ENCODE measurements at regions not wholly inside any gene's neighbourhood (a gene's known extent, or its start where the extent isn't known, plus 50 kb on each side); places are given as distances from the start of the nearest gene placed in this dataset.

DNA sequence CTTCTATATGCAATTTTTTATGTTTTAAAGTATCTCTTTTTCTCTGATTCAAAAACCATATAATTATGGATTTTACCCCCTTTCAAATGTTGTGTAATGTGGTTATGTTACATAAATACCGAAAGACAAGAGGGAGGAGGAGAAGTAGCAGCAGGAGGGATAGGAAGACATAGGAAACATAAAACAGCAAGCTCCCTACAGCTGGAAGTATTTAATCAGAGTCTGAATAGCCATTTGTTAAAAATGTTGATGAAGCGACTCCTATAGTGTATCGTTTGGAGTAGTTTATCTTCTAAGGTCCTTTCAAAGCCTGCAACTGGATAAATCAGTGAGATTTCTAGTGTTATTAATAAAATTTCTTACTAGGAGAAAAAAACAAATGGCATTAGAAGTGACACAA, 598.1 kb upstream of the GOLIM4 start:
- H3K36me3 ChIP-seq (ENCODE audit: insufficient read depth, low read length), result no peaks in the 10 kb centered on the region
- H3K27ac ChIP-seq (ENCODE audit: low read depth, low read length), result no peak overlapping the region

DNA sequence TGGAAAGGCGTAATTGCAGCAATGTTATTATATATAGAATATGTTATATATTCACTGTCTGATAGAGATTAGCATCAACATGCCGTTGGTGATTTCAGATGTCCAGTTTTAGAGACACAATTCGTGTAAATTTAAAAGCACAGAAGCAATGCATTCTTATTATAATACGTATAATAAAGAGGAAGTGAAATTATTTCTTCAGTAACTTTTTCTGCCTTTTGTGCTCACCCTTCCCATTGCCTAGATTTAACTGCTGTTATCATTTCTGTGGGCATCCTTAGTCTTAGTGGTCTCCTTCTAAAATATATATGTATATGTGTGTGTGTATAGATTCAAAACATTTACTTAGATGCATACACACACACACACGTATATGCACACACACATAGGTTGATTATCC, 592.5 kb upstream of the GOLIM4 start:
- DNase-seq (ENCODE audit: insufficient read length, low spot score, missing footprints), result no peak
- H3K4me2 ChIP-seq (ENCODE audit: insufficient read depth, low read length), result no peak overlapping the region
- H2AFZ ChIP-seq (ENCODE audit: low read length), result no peak overlapping the region
- no peak overlapping the region for H3K4me3 ChIP-seq (ENCODE audit: insufficient read depth, low read length)
- no peaks in the 10 kb centered on the region for H3K79me2 ChIP-seq (ENCODE audit: insufficient read depth, low read length)
- no peaks in the 10 kb centered on the region for H3K4me1 ChIP-seq (ENCODE audit: insufficient read depth, low read length)
- no peaks in the 10 kb centered on the region for H4K20me1 ChIP-seq (ENCODE audit: insufficient read depth, low read length)
- no peaks in the 10 kb centered on the region for H3K9me3 ChIP-seq (ENCODE audit: low read depth, low read length)
- no peaks in the 10 kb centered on the region for H3K27me3 ChIP-seq (ENCODE audit: insufficient read depth, low read length)
- H3K27ac ChIP-seq (ENCODE audit: low read depth, low read length), result no peak overlapping the region
- TF ChIP-seq, protein P1, sequence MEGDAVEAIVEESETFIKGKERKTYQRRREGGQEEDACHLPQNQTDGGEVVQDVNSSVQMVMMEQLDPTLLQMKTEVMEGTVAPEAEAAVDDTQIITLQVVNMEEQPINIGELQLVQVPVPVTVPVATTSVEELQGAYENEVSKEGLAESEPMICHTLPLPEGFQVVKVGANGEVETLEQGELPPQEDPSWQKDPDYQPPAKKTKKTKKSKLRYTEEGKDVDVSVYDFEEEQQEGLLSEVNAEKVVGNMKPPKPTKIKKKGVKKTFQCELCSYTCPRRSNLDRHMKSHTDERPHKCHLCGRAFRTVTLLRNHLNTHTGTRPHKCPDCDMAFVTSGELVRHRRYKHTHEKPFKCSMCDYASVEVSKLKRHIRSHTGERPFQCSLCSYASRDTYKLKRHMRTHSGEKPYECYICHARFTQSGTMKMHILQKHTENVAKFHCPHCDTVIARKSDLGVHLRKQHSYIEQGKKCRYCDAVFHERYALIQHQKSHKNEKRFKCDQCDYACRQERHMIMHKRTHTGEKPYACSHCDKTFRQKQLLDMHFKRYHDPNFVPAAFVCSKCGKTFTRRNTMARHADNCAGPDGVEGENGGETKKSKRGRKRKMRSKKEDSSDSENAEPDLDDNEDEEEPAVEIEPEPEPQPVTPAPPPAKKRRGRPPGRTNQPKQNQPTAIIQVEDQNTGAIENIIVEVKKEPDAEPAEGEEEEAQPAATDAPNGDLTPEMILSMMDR (IDR thresholded peaks at IDR 0.05; ENCODE audit: extremely low read depth, low read depth, low read length), result no peak
- H3K36me3 ChIP-seq (ENCODE audit: insufficient read depth, low read length), result no peaks in the 10 kb centered on the region

More for the DNA sequence above, 598.1 kb upstream of the GOLIM4 start:
- no peaks in the 10 kb centered on the region for H3K9me3 ChIP-seq (ENCODE audit: low read depth, low read length)
- no peaks in the 10 kb centered on the region for H3K4me1 ChIP-seq (ENCODE audit: insufficient read depth, low read length)
- H3K4me3 ChIP-seq (ENCODE audit: insufficient read depth, low read length), result no peak overlapping the region
- no peak overlapping the region for H3K4me2 ChIP-seq (ENCODE audit: insufficient read depth, low read length)
- no peak for DNase-seq (ENCODE audit: insufficient read length, low spot score, missing footprints)
- no peak overlapping the region for H2AFZ ChIP-seq (ENCODE audit: low read length)
- no peaks in the 10 kb centered on the region for H4K20me1 ChIP-seq (ENCODE audit: insufficient read depth, low read length)
- no peaks in the 10 kb centered on the region for H3K27me3 ChIP-seq (ENCODE audit: insufficient read depth, low read length)
- no peaks in the 10 kb centered on the region for H3K79me2 ChIP-seq (ENCODE audit: insufficient read depth, low read length)
- TF ChIP-seq, protein P1 (IDR thresholded peaks at IDR 0.05; ENCODE audit: extremely low read depth, low read depth, low read length), result no peak

DNA sequence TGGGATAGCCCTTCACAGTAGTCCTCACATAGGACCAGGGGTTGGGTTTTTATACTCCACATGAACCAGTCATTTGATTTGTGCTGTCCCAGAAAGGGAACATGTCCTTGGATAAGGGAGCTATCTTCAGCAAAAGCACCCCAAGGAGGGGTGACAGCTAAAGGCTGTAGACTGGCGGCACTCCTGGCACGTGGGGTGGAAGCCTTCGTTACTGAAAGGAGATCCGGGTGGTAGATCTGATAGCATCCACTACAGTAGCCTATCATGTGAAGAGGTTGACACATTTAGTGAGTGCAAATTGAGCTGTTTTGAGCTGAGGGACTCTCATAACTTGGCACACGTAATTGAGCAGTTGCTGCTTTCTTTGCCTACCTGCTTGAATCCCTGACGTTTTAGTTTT, 588.8 kb upstream of the GOLIM4 start:
- no peaks in the 10 kb centered on the region for H3K36me3 ChIP-seq (ENCODE audit: insufficient read depth, low read length)
- no peaks in the 10 kb centered on the region for H3K27me3 ChIP-seq (ENCODE audit: insufficient read depth, low read length)
- no peaks in the 10 kb centered on the region for H3K4me1 ChIP-seq (ENCODE audit: insufficient read depth, low read length)
- DNase-seq (ENCODE audit: insufficient read length, low spot score, missing footprints), result no peak
- H3K4me3 ChIP-seq (ENCODE audit: insufficient read depth, low read length), result no peak overlapping the region
- TF ChIP-seq, protein P1 (IDR thresholded peaks at IDR 0.05; ENCODE audit: extremely low read depth, low read depth, low read length), result no peak
- H4K20me1 ChIP-seq (ENCODE audit: insufficient read depth, low read length), result no peaks in the 10 kb centered on the region
- H3K79me2 ChIP-seq (ENCODE audit: insufficient read depth, low read length), result no peaks in the 10 kb centered on the region
- no peak overlapping the region for H3K4me2 ChIP-seq (ENCODE audit: insufficient read depth, low read length)
- H3K9me3 ChIP-seq (ENCODE audit: low read depth, low read length), result no peaks in the 10 kb centered on the region
- no peak overlapping the region for H2AFZ ChIP-seq (ENCODE audit: low read length)
- H3K27ac ChIP-seq (ENCODE audit: low read depth, low read length), result no peak overlapping the region

DNA sequence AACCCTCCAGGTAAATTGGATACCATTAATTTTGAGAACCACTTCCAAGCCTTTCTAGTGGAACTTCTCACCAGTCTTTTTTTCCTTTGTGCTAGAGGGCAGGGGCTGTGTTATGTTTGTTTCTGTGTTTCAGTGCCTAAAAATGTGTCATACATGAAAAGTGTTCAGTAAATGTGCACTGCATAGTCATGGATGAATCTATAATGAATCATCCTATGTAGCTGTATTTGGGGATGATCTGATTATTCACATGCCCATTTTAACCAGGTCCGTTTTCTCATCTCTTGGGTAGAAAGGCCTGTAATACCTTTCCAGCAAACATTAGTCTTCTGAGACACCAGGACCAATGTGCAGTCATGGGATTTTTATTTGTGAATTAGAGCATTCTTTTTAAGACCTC, 583.0 kb upstream of the GOLIM4 start:
- H3K4me3 ChIP-seq (ENCODE audit: insufficient read depth, low read length), result no peak overlapping the region
- H4K20me1 ChIP-seq (ENCODE audit: insufficient read depth, low read length), result no peaks in the 10 kb centered on the region
- TF ChIP-seq, protein P1 (IDR thresholded peaks at IDR 0.05; ENCODE audit: extremely low read depth, low read depth, low read length), result no peak
- H2AFZ ChIP-seq (ENCODE audit: low read length), result no peak overlapping the region
- H3K79me2 ChIP-seq (ENCODE audit: insufficient read depth, low read length), result no peaks in the 10 kb centered on the region
- no peak overlapping the region for H3K27ac ChIP-seq (ENCODE audit: low read depth, low read length)
- DNase-seq (ENCODE audit: insufficient read length, low spot score, missing footprints), result no peak
- no peaks in the 10 kb centered on the region for H3K36me3 ChIP-seq (ENCODE audit: insufficient read depth, low read length)
- H3K9me3 ChIP-seq (ENCODE audit: low read depth, low read length), result no peaks in the 10 kb centered on the region
- no peaks in the 10 kb centered on the region for H3K4me1 ChIP-seq (ENCODE audit: insufficient read depth, low read length)
- no peaks in the 10 kb centered on the region for H3K27me3 ChIP-seq (ENCODE audit: insufficient read depth, low read length)
- H3K4me2 ChIP-seq (ENCODE audit: insufficient read depth, low read length), result no peak overlapping the region
